Renal pelvis (tissue), 1 donor: ENCODE measurements at regions not wholly inside any gene's neighbourhood (a gene's known extent, or its start where the extent isn't known, plus 50 kb on each side); places are given as distances from the start of the nearest gene placed in this dataset.
"Not testable (repeated sequence)": the region's sequence is repeated elsewhere in the genome, so short reads cannot be mapped to it uniquely, and the experiment has no call there.

Experiments used
- DNase-seq: peaks from one replicate; pipeline ENCODE4 v3.0.0-alpha.2; 2013

- DNase-seq, result no peak
Observed at GRCh38 chrX:39047174-39047573, 245.9 kb downstream of the MID1IP1 start.

GRCh38 chrX:39049975-39050374 is 248.7 kb downstream of the MID1IP1 start:
- DNase-seq, result no peak

- DNase-seq, result no peak
Observed at GRCh38 chrX:39050427-39050826, 249.2 kb downstream of the MID1IP1 start.

GRCh38 chrX:39052751-39053150 is 251.5 kb downstream of the MID1IP1 start:
- no peak for DNase-seq

GRCh38 chrX:39058724-39059123 is 257.5 kb downstream of the MID1IP1 start:
- DNase-seq, result no peak

- DNase-seq, result no peak
Observed at GRCh38 chrX:39059866-39060265, 258.6 kb downstream of the MID1IP1 start.

GRCh38 chrX:39063037-39063436 is 261.8 kb downstream of the MID1IP1 start:
- no peak for DNase-seq

GRCh38 chrX:39063702-39064101 is 262.4 kb downstream of the MID1IP1 start:
- no peak for DNase-seq

- DNase-seq, result no peak
Observed at GRCh38 chrX:39065051-39065871, 264.0 kb downstream of the MID1IP1 start.

GRCh38 chrX:39067866-39068265 is 266.6 kb downstream of the MID1IP1 start:
- no peak for DNase-seq

- DNase-seq, result not testable (repeated sequence)
Observed at GRCh38 chrX:39068634-39069033, 267.4 kb downstream of the MID1IP1 start.

GRCh38 chrX:39070009-39070408 is 268.8 kb downstream of the MID1IP1 start:
- DNase-seq, result no peak

- no peak for DNase-seq
Observed at GRCh38 chrX:39073131-39073530, 271.9 kb downstream of the MID1IP1 start.

GRCh38 chrX:39096599-39096998 is 295.3 kb downstream of the MID1IP1 start:
- no peak for DNase-seq

GRCh38 chrX:39104745-39105144 is 303.5 kb downstream of the MID1IP1 start:
- no peak for DNase-seq

GRCh38 chrX:39112143-39112542 is 310.9 kb downstream of the MID1IP1 start:
- no peak for DNase-seq

GRCh38 chrX:39115166-39115565 is 313.9 kb downstream of the MID1IP1 start:
- no peak for DNase-seq

GRCh38 chrX:39117101-39117500 is 315.8 kb downstream of the MID1IP1 start:
- no peak for DNase-seq

- no peak for DNase-seq
Observed at GRCh38 chrX:39121903-39122302, 320.6 kb downstream of the MID1IP1 start.

- DNase-seq, result no peak
Observed at GRCh38 chrX:39125834-39126233, 324.6 kb downstream of the MID1IP1 start.

GRCh38 chrX:39133971-39134370 is 332.7 kb downstream of the MID1IP1 start:
- DNase-seq, result no peak

GRCh38 chrX:39137363-39137954 is 336.2 kb downstream of the MID1IP1 start:
- DNase-seq, result no peak

GRCh38 chrX:39140581-39140980 is 339.3 kb downstream of the MID1IP1 start:
- no peak for DNase-seq

- no peak for DNase-seq
Observed at GRCh38 chrX:39144323-39144722, 343.1 kb downstream of the MID1IP1 start.
